Urinary bladder (tissue), 3 donors: ENCODE measurements at regions not wholly inside any gene's neighbourhood (a gene's known extent, or its start where the extent isn't known, plus 50 kb on each side); places are given as distances from the start of the nearest gene placed in this dataset.

ENCODE experiments used
- DNase-seq: peaks from one replicate; pipeline ENCODE4 v3.0.0-alpha.2; 2015; ENCODE audit errors: extremely low spot score
- H3K27ac ChIP-seq: one replicate; pipeline ENCODE4 v1.5.1; 2013; ENCODE audit warnings: low read depth, mild to moderate bottlenecking, moderate library complexity
- H3K36me3 ChIP-seq: one replicate; pipeline ENCODE4 v1.6.1; 2013; ENCODE audit warnings: mild to moderate bottlenecking, moderate library complexity; ENCODE audit not compliant: insufficient read depth
- H3K4me1 ChIP-seq: one replicate; pipeline ENCODE4 v1.6.1; 2013; ENCODE audit warnings: mild to moderate bottlenecking, moderate library complexity; ENCODE audit not compliant: insufficient read depth
- H3K4me3 ChIP-seq: one replicate; pipeline ENCODE4 v1.5.1; 2013; ENCODE audit warnings: low read depth, low read length
- WGBS: extraction: QIAGEN DNeasy Blood & Tissue Kit; methylation state at CpG from one replicate; pipeline ENCODE4 v1.1.7; 2013; 5-methylcytosine and 5-hydroxymethylcytosine counted together
- donor health status: healthy with polysubstance abuse.
- donor health status: healthy.

- no peaks in the 10 kb centered on the region for H3K36me3 ChIP-seq
- no peak overlapping the region for H3K4me3 ChIP-seq
- no peak overlapping the region for H3K27ac ChIP-seq
- no peaks in the 10 kb centered on the region for H3K4me1 ChIP-seq
- DNase-seq = no peak
- 90% methylated on average over 14 of the region's 14 CpGs for WGBS
These were observed 130.7 kb downstream of the RCN1 start for GRCh38 chr11:32221476-32222032.

- WGBS = 84% methylated on average over 3 of the region's 3 CpGs
- no peak for DNase-seq
- Histone ChIP-seq H3K36me3 (no peaks in the 10 kb centered on the region), H3K4me3 (no peak overlapping the region), H3K4me1 (no peaks in the 10 kb centered on the region), H3K27ac (no peak overlapping the region)
These were observed 133.7 kb downstream of the RCN1 start for GRCh38 chr11:32224580-32224979.

- WGBS = 66% methylated on average over 14 of the region's 14 CpGs
- Histone ChIP-seq H3K27ac (no peak overlapping the region), H3K4me3 (no peak overlapping the region), H3K36me3 (no peaks in the 10 kb centered on the region), H3K4me1 (no peaks in the 10 kb centered on the region)
- DNase-seq = no peak
These were observed 134.9 kb downstream of the RCN1 start for GRCh38 chr11:32225571-32226285.

DNA sequence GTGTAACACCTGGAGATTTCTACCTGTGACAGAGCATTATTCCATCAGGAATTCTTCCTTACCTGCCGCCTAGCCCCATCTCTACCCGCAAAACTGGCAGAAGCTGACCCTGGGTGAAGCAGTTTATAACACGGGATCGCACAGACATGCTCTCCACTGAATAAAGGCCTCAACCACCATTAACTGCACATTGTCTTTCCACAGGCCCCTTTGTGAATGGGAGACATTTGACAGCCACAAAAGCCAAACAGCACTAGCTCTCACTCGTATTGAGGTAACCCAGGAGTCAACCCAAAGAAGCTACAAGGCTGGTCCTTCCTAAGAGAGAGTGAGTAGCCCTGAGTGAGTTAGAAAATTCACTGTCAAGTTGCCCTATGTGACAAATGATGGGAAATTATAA is 135.6 kb downstream of the RCN1 start:
- Histone ChIP-seq H3K27ac (no peak overlapping the region), H3K4me3 (no peak overlapping the region), H3K4me1 (no peaks in the 10 kb centered on the region), H3K36me3 (no peaks in the 10 kb centered on the region)
- DNase-seq = no peak
- WGBS = 84% methylated on average over 5 of the region's 5 CpGs

- 90% methylated on average over 13 of the region's 13 CpGs for WGBS
- DNase-seq = no peak
- H3K4me1 ChIP-seq = no peaks in the 10 kb centered on the region
- no peak overlapping the region for H3K27ac ChIP-seq
- no peaks in the 10 kb centered on the region for H3K36me3 ChIP-seq
- no peak overlapping the region for H3K4me3 ChIP-seq
These were observed 138.8 kb downstream of the RCN1 start for GRCh38 chr11:32229576-32230240.

- Histone ChIP-seq H3K27ac (no peak overlapping the region), H3K4me1 (no peaks in the 10 kb centered on the region), H3K36me3 (no peaks in the 10 kb centered on the region), H3K4me3 (no peak overlapping the region)
- 51% methylated on average over 3 of the region's 3 CpGs for WGBS
- DNase-seq = no peak
These were observed 141.1 kb downstream of the RCN1 start for GRCh38 chr11:32231909-32232493.

DNA sequence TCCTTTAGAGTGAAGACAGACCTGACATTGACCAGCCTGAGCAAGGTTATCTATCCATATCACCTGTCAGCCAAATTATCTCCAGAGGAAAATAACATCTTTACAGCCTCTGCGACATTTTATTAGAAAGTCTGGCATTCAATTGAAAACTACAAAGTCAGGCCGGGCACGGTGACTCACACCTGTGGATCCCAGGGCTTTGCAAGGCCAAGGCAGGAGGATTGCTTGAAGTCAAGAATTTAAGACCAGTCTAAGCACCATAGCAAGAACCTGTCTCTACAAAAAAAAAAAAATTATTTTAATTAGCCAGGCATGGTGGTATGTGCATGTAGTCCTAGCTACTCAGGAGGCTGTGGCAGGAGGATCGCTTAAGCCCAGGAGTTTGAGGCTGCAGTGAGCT is 141.6 kb downstream of the RCN1 start:
- Histone ChIP-seq H3K36me3 (no peaks in the 10 kb centered on the region), H3K4me3 (no peak overlapping the region), H3K27ac (no peak overlapping the region), H3K4me1 (no peaks in the 10 kb centered on the region)
- no peak for DNase-seq
- 67% methylated on average over 4 of the region's 4 CpGs for WGBS

DNA sequence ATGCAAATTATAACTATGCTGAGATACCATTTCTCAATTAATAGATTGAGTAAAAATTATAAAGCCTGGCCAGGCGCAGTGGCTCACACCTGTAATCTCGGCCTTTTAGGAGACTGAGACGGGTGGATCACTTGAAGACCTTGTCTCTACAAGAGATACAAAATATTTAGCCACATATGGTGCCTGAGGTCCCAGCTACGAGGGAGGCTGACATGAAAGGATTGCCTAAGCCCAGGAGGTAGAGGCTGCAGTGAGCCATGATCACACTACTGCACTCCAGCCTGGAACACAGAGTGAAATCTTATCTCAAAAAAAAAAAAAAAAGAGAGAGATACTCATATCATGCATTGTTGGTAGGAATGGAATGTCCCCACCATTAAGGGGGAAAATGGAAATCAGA is 142.4 kb downstream of the RCN1 start:
- H3K36me3 ChIP-seq = no peaks in the 10 kb centered on the region
- H3K4me3 ChIP-seq = no peak overlapping the region
- no peak overlapping the region for H3K27ac ChIP-seq
- DNase-seq = no peak
- 89% methylated on average over 4 of the region's 4 CpGs for WGBS
- H3K4me1 ChIP-seq = no peaks in the 10 kb centered on the region

- no peak overlapping the region for H3K27ac ChIP-seq
- no peak overlapping the region for H3K4me3 ChIP-seq
- 0% methylated on average over 2 of the region's 2 CpGs for WGBS
- H3K36me3 ChIP-seq = no peaks in the 10 kb centered on the region
- no peak for DNase-seq
- H3K4me1 ChIP-seq = no peaks in the 10 kb centered on the region
These were observed 143.1 kb downstream of the RCN1 start for GRCh38 chr11:32233928-32234327.

DNA sequence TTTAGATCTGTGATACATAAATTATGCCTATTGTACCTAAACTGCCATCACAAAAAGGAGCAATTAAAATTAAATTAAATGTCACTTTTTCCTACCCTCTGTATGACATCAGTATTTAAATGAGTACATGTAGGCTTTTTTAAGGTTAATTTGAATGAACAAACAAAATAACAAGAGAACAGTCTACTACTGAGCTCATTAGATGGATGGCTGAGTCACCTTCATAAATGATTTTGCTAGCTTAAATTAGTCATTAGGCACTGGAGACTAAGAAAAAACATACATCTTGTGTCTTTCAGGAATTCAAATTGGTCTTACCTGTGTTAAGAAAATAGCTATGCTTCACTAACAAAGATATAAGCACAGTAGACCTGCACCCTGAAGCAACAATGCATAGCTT is 153.6 kb downstream of the RCN1 start:
- Histone ChIP-seq H3K27ac (no peak overlapping the region), H3K36me3 (no peaks in the 10 kb centered on the region), H3K4me3 (no peak overlapping the region), H3K4me1 (no peaks in the 10 kb centered on the region)
- no peak for DNase-seq

- no peaks in the 10 kb centered on the region for H3K36me3 ChIP-seq
- no peak for DNase-seq
- H3K27ac ChIP-seq = no peak overlapping the region
- no peaks in the 10 kb centered on the region for H3K4me1 ChIP-seq
- 59% methylated on average over 3 of the region's 3 CpGs for WGBS
- H3K4me3 ChIP-seq = no peak overlapping the region
These were observed 162.8 kb downstream of the RCN1 start for GRCh38 chr11:32253706-32254105.

DNA sequence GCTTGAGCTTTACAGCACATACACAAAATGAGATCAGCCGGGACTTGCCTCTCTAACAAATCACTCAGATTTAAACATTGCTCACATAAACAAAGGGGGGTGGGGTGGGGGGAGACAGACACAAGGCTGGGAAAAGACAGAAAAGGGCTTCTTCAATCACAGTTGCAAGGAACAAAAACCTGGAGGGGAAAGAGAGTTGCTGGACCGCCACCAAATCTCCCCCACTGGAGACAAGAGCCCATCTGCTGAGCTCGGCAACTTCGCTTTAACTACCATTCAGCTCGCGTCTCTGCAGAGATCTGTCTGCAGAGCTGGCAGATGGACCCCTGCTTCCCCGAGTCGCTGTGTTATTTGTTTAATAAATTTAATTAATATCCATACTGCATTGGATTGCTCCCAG is 165.0 kb downstream of the RCN1 start:
- Histone ChIP-seq H3K27ac (no peak overlapping the region), H3K4me3 (no peak overlapping the region), H3K36me3 (no peaks in the 10 kb centered on the region), H3K4me1 (no peaks in the 10 kb centered on the region)
- 29% methylated on average over 8 of the region's 8 CpGs for WGBS
- DNase-seq = peak; percentile 21

- no peak for DNase-seq
- Histone ChIP-seq H3K36me3 (no peaks in the 10 kb centered on the region), H3K4me1 (no peaks in the 10 kb centered on the region), H3K4me3 (no peak overlapping the region), H3K27ac (no peak overlapping the region)
- 62% methylated on average over 4 of the region's 4 CpGs for WGBS
These were observed 165.6 kb downstream of the RCN1 start for GRCh38 chr11:32256466-32256865.

DNA sequence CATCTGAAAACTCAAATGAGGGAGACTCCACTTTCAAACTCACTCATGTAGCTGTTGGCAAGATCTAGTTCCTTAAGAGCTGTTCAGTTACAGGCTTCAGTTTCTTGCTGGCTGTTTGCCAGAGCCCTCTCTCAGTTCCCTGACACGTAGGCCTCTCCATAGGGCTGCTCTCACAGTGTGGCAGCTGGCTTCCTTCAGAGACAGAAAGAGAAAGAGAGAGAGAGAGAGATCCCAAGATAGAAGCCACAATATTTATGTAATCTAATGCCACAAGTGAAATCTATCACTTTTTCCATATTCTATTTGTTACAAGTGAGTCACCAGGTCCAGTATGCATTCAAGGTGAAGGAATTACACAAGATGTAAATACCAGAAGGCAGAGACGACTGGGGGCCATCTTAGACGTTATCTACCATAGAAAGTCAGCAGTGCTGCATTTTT is 168.8 kb downstream of the RCN1 start:
- H3K27ac ChIP-seq = no peak overlapping the region
- no peaks in the 10 kb centered on the region for H3K36me3 ChIP-seq
- WGBS = 13% methylated on average over 3 of the region's 3 CpGs
- no peaks in the 10 kb centered on the region for H3K4me1 ChIP-seq
- no peak overlapping the region for H3K4me3 ChIP-seq
- DNase-seq = peak; percentile 40
